WERI-Rb-1 (cell line): ENCODE measurements at regions not wholly inside any gene's neighbourhood (a gene's known extent, or its start where the extent isn't known, plus 50 kb on each side); places are given as distances from the start of the nearest gene placed in this dataset.

Source experiments
- DNase-seq: peaks from one replicate; pipeline ENCODE4 v3.0.0-alpha.2; 2020
- H3K27ac ChIP-seq: fragments of 250-450 bp; sonication (Bioruptor Pico); 2 replicates; pipeline ENCODE4 v1.5.1; 2020; ENCODE audit warnings: mild to moderate bottlenecking, moderate library complexity
- H3K27me3 ChIP-seq: fragments of 250-450 bp; sonication (Bioruptor Pico); 2 replicates; pipeline ENCODE4 v1.5.1; 2021; ENCODE audit warnings: mild to moderate bottlenecking, low read depth, moderate library complexity; ENCODE audit not compliant: insufficient read depth, severe bottlenecking
- H3K36me3 ChIP-seq: fragments of 250-450 bp; sonication (Bioruptor Pico); 2 replicates; pipeline ENCODE4 v1.5.1; 2020; ENCODE audit warnings: mild to moderate bottlenecking, moderate library complexity
- H3K4me3 ChIP-seq: 2 replicates; pipeline ENCODE4 v1.5.1; 2011; ENCODE audit warnings: low read depth, mild to moderate bottlenecking, control low read depth, low read length
- H3K9me3 ChIP-seq: fragments of 250-450 bp; sonication (Bioruptor Pico); 2 replicates; pipeline ENCODE4 v1.5.1; 2021; ENCODE audit warnings: mild to moderate bottlenecking, moderate library complexity; ENCODE audit not compliant: severe bottlenecking
- CTCF ChIP-seq: IDR thresholded peaks from 2 replicates; pipeline ENCODE4 v1.5.1; 2011; ENCODE audit warnings: low read depth, mild to moderate bottlenecking, control low read depth, inconsistent platforms, low read length

DNA sequence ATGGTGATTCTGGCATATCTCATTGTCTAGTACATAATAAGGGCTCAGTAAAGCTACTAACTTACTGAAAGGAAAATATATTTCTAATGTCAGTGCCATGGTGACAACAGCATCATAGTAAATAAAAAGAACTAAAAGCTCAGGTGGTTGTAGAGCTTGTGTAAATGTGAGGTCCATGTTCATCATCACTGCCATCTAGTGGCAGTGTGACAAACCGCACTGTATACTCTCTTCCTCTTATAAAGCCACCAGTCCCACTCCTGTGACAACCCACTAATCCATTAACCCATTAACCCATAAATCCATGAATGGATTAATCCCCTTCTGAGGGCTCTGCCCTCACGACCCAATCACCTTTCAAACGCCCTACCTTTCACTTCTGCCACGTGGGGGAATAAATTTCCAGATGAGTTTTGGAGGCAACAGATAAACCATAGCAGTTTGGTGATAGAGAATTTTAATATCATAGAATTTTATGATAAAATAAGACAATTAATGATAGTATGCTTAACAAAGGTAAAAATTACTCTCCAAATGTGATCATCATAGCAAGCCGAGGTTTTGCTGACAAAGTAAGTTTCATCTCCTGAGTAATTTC, 160.4 kb upstream of the SGCG start:
- Histone ChIP-seq H3K4me3 (no peak overlapping the region), H3K9me3 (peaks cover 2% of the 10 kb centered on the region), H3K27ac (no peak overlapping the region), H3K36me3 (no peaks in the 10 kb centered on the region), H3K27me3 (peaks cover 36% of the 10 kb centered on the region)
- DNase-seq, result peak; percentile 57
- peak; percentile 93 for TF ChIP-seq CTCF

GRCh38 chr13:23021906-23022305, 158.9 kb upstream of the SGCG start:
- no peak for TF ChIP-seq CTCF
- peaks cover 50% of the 10 kb centered on the region for H3K27me3 ChIP-seq
- H3K36me3 ChIP-seq, result no peaks in the 10 kb centered on the region
- DNase-seq, result no peak
- no peak overlapping the region for H3K27ac ChIP-seq
- H3K4me3 ChIP-seq, result no peak overlapping the region
- no peaks in the 10 kb centered on the region for H3K9me3 ChIP-seq

- Histone ChIP-seq H3K27me3 (peaks cover 55% of the 10 kb centered on the region), H3K4me3 (no peak overlapping the region), H3K9me3 (no peaks in the 10 kb centered on the region), H3K36me3 (no peaks in the 10 kb centered on the region), H3K27ac (no peak overlapping the region)
- TF ChIP-seq CTCF, result no peak
- DNase-seq, result no peak
Measured at GRCh38 chr13:23022704-23023103, 158.1 kb upstream of the SGCG start.

DNA sequence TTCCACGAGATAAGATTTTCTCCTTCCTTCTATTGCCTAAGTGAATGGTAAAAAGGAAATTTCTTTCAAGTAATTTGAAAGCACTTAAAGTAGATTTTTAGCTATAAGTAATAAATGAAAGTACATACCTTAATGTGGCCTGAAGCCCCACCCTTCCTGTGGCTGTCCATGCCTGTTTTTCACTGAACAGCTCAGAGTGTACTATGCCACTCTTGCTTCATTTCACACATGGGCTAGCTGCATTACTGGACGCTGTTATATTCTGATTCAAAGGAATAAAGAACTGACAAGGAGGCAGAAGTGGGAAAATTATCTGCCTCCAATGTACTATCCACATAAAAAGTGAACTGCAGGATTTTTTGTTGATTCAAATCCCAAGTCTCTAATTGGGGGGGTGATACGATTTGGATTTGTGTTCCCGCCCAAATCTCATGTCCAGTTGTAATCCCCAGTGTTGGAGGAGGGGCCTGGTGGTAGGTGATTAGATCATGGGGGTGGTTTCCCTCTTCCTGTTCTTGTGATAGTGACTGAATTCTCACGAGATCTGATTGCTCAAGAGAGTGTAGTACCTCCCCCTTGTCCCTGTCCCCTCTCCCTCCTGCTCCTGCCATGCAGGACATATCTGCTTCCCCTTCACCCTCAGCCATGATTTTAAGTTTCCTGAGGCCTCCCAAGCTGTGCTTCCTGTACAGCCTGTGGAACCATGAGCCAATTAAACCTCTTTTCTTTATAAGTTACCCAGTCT, 154.7 kb upstream of the SGCG start:
- no peak for TF ChIP-seq CTCF
- Histone ChIP-seq H3K27ac (no peak overlapping the region), H3K36me3 (no peaks in the 10 kb centered on the region), H3K9me3 (no peaks in the 10 kb centered on the region), H3K4me3 (no peak overlapping the region), H3K27me3 (peaks cover 56% of the 10 kb centered on the region)
- DNase-seq, result no peak

- H3K27me3 ChIP-seq, result peaks cover 63% of the 10 kb centered on the region
- no peak overlapping the region for H3K27ac ChIP-seq
- TF ChIP-seq CTCF, result no peak
- no peak overlapping the region for H3K4me3 ChIP-seq
- no peak for DNase-seq
- no peaks in the 10 kb centered on the region for H3K9me3 ChIP-seq
- H3K36me3 ChIP-seq, result no peaks in the 10 kb centered on the region
Measured at GRCh38 chr13:23039266-23039935, 141.4 kb upstream of the SGCG start.
